Left kidney (tissue), 1 donor: ENCODE measurements at regions not wholly inside any gene's neighbourhood (a gene's known extent, or its start where the extent isn't known, plus 50 kb on each side); places are given as distances from the start of the nearest gene placed in this dataset.
"Not testable (repeated sequence)": the region's sequence is repeated elsewhere in the genome, so short reads cannot be mapped to it uniquely, and the experiment has no call there.

Experiments
- DNase-seq: peaks from one replicate; pipeline ENCODE4 v3.0.0-alpha.2; 2013

- DNase-seq, result no peak
These were observed 427.7 kb downstream of the LRRIQ3 start for GRCh38 chr1:73770109-73770905.

- no peak for DNase-seq
These were observed 431.1 kb downstream of the LRRIQ3 start for GRCh38 chr1:73766786-73767348.

GRCh38 chr1:73765551-73766233 lies 432.3 kb downstream of the LRRIQ3 start:
- no peak for DNase-seq

- no peak for DNase-seq
These were observed 436.4 kb downstream of the LRRIQ3 start for GRCh38 chr1:73761559-73761958.

- DNase-seq, result no peak
These were observed 439.0 kb downstream of the LRRIQ3 start for GRCh38 chr1:73759011-73759410.

GRCh38 chr1:73756817-73757216 lies 441.2 kb downstream of the LRRIQ3 start:
- no peak for DNase-seq

- no peak for DNase-seq
These were observed 442.3 kb downstream of the LRRIQ3 start for GRCh38 chr1:73755649-73756048.

- DNase-seq, result no peak
These were observed 448.0 kb downstream of the LRRIQ3 start for GRCh38 chr1:73749996-73750395.

GRCh38 chr1:73744985-73745384 lies 453.0 kb downstream of the LRRIQ3 start:
- no peak for DNase-seq

- no peak for DNase-seq
These were observed 461.9 kb downstream of the LRRIQ3 start for GRCh38 chr1:73736125-73736524.

- DNase-seq, result no peak
These were observed 470.9 kb downstream of the LRRIQ3 start for GRCh38 chr1:73727036-73727435.

GRCh38 chr1:73722055-73722454 lies 475.9 kb downstream of the LRRIQ3 start:
- no peak for DNase-seq

- DNase-seq, result no peak
These were observed 480.0 kb downstream of the LRRIQ3 start for GRCh38 chr1:73717976-73718375.

- DNase-seq, result no peak
These were observed 486.9 kb downstream of the LRRIQ3 start for GRCh38 chr1:73711089-73711488.

GRCh38 chr1:73701826-73702225 lies 496.1 kb downstream of the LRRIQ3 start:
- DNase-seq, result no peak

GRCh38 chr1:73676186-73676585 lies 521.8 kb downstream of the LRRIQ3 start:
- no peak for DNase-seq

- peak; percentile 1 for DNase-seq
These were observed 522.9 kb downstream of the LRRIQ3 start for GRCh38 chr1:73674945-73675561.

- no peak for DNase-seq
These were observed 524.0 kb downstream of the LRRIQ3 start for GRCh38 chr1:73673971-73674370.

GRCh38 chr1:73671530-73671929 lies 526.4 kb downstream of the LRRIQ3 start:
- DNase-seq, result no peak

GRCh38 chr1:73667959-73668358 lies 530.0 kb downstream of the LRRIQ3 start:
- not testable (repeated sequence) for DNase-seq

GRCh38 chr1:73662526-73662925 lies 535.5 kb downstream of the LRRIQ3 start:
- DNase-seq, result no peak

GRCh38 chr1:73659136-73659535 lies 538.8 kb downstream of the LRRIQ3 start:
- no peak for DNase-seq

- no peak for DNase-seq
These were observed 543.3 kb downstream of the LRRIQ3 start for GRCh38 chr1:73654714-73655113.
